H9 (cell line): ENCODE measurements at regions not wholly inside any gene's neighbourhood (a gene's known extent, or its start where the extent isn't known, plus 50 kb on each side); places are given as distances from the start of the nearest gene placed in this dataset.

Source experiments
- DNase-seq: peaks from one replicate; pipeline ENCODE4 v3.0.0-alpha.2; 2017
- H2AFZ ChIP-seq: one replicate; pipeline ENCODE4 v1.6.1; 2013; ENCODE audit warnings: mild to moderate bottlenecking, low read length, control low read depth, moderate library complexity
- H2AK5ac ChIP-seq: 2 replicates; pipeline ENCODE4 v1.6.1; 2013; ENCODE audit warnings: low read length, control low read depth, mixed read lengths; ENCODE audit not compliant: insufficient read length
- H2BK120ac ChIP-seq: one replicate; pipeline ENCODE4 v1.6.1; 2013; ENCODE audit warnings: low read depth, mild to moderate bottlenecking, low read length, control low read depth, inconsistent platforms; ENCODE audit not compliant: poor library complexity, severe bottlenecking
- H2BK12ac ChIP-seq: 2 replicates; pipeline ENCODE4 v1.6.1; 2013; ENCODE audit warnings: low read length, control low read depth, mixed read lengths, low read depth; ENCODE audit not compliant: insufficient read length
- H2BK15ac ChIP-seq: 2 replicates; pipeline ENCODE4 v1.6.1; 2013; ENCODE audit warnings: low read depth, low read length, control low read depth
- H2BK20ac ChIP-seq: one replicate; pipeline ENCODE4 v1.6.1; 2013; ENCODE audit warnings: low read depth, mild to moderate bottlenecking, low read length, control low read depth, inconsistent platforms; ENCODE audit not compliant: poor library complexity, severe bottlenecking
- H2BK5ac ChIP-seq: 2 replicates; pipeline ENCODE4 v1.6.1; 2013; ENCODE audit warnings: low read length, control low read depth, mixed read lengths; ENCODE audit not compliant: insufficient read length
- H3K14ac ChIP-seq: 2 replicates; pipeline ENCODE4 v1.6.1; 2013; ENCODE audit warnings: low read length, control low read depth; ENCODE audit not compliant: insufficient read depth
- H3K18ac ChIP-seq: 2 replicates; pipeline ENCODE4 v1.6.1; 2013; ENCODE audit warnings: low read depth, mild to moderate bottlenecking, mixed read lengths, low read length, control low read depth; ENCODE audit not compliant: insufficient read length
- H3K23ac ChIP-seq: 2 replicates; pipeline ENCODE4 v1.6.1; 2013; ENCODE audit warnings: low read length, control low read depth, mixed read lengths, low read depth; ENCODE audit not compliant: insufficient read length
- H3K23me2 ChIP-seq: 2 replicates; pipeline ENCODE4 v1.6.1; 2013; ENCODE audit warnings: low read depth, mild to moderate bottlenecking, mixed read lengths, low read length, control low read depth; ENCODE audit not compliant: insufficient read length, poor library complexity, severe bottlenecking
- H3K27ac ChIP-seq: 2 replicates; pipeline ENCODE4 v1.5.1; 2013; ENCODE audit warnings: low read length, control low read depth, mixed read lengths, low read depth; ENCODE audit not compliant: insufficient read length
- H3K27me3 ChIP-seq: 2 replicates; pipeline ENCODE4 v1.6.1; 2013; ENCODE audit warnings: low read length, control low read depth, inconsistent platforms; ENCODE audit not compliant: insufficient read depth
- H3K4ac ChIP-seq: 2 replicates; pipeline ENCODE4 v1.6.1; 2013; ENCODE audit warnings: low read depth, mild to moderate bottlenecking, control low read depth, inconsistent platforms, low read length, moderate library complexity
- H3K4me1 ChIP-seq: 2 replicates; pipeline ENCODE4 v1.6.1; 2013; ENCODE audit warnings: low read length, control low read depth, inconsistent platforms; ENCODE audit not compliant: insufficient read depth
- H3K4me2 ChIP-seq: 2 replicates; pipeline ENCODE4 v1.6.1; 2013; ENCODE audit warnings: low read length, control low read depth, mixed read lengths; ENCODE audit not compliant: insufficient read length, insufficient read depth
- H3K56ac ChIP-seq: 2 replicates; pipeline ENCODE4 v1.6.1; 2013; ENCODE audit warnings: low read depth, mild to moderate bottlenecking, mixed read lengths, low read length, control low read depth; ENCODE audit not compliant: insufficient read length
- H3K79me1 ChIP-seq: 2 replicates; pipeline ENCODE4 v1.6.1; 2013; ENCODE audit warnings: low read depth, mild to moderate bottlenecking, moderate library complexity, low read length, control low read depth, inconsistent platforms; ENCODE audit not compliant: insufficient read depth, poor library complexity, severe bottlenecking
- H3K79me2 ChIP-seq: 2 replicates; pipeline ENCODE4 v1.6.1; 2013; ENCODE audit warnings: low read length, control low read depth, inconsistent platforms; ENCODE audit not compliant: insufficient read depth
- H3K9ac ChIP-seq: 2 replicates; pipeline ENCODE4 v1.6.1; 2013; ENCODE audit warnings: low read length, control low read depth, mixed read lengths; ENCODE audit not compliant: insufficient read length; ENCODE audit errors: extremely low read depth
- H3K9me3 ChIP-seq: one replicate; pipeline ENCODE4 v1.6.1; 2013; ENCODE audit warnings: low read depth, low read length, inconsistent platforms; ENCODE audit not compliant: control insufficient read depth
- H3T11ph ChIP-seq: one replicate; pipeline ENCODE4 v1.6.1; 2013; ENCODE audit warnings: mild to moderate bottlenecking, low read length, control low read depth, inconsistent platforms
- H4K20me1 ChIP-seq: one replicate; pipeline ENCODE4 v1.6.1; 2013; ENCODE audit not compliant: control insufficient read depth, insufficient read length, insufficient read depth
- H4K5ac ChIP-seq: 2 replicates; pipeline ENCODE4 v1.6.1; 2013; ENCODE audit warnings: low read depth, mild to moderate bottlenecking, mixed read lengths, low read length, control low read depth; ENCODE audit not compliant: insufficient read length
- H4K8ac ChIP-seq: replicated peaks from 2 replicates; pipeline ENCODE4 v1.6.1; 2013; ENCODE audit warnings: low read length, control low read depth, mixed read lengths, low read depth; ENCODE audit not compliant: insufficient read length
- H4K91ac ChIP-seq: 2 replicates; pipeline ENCODE4 v1.6.1; 2013; ENCODE audit warnings: low read depth, mild to moderate bottlenecking, moderate library complexity, mixed read lengths, low read length, control low read depth; ENCODE audit not compliant: insufficient read length
- H3K27ac Mint-ChIP-seq, 3 experiments: 2 replicates in 2 of 3; 3 replicates in 1 of 3; pipeline ENCODE4 v1.8.0; 2020 to 2021; ENCODE audit warnings: mixed read lengths in 3 of 3, mild to moderate bottlenecking in 1 of 3, moderate library complexity in 1 of 3
- H3K27me3 Mint-ChIP-seq: 2 replicates; pipeline ENCODE4 v1.8.0; 2021; ENCODE audit warnings: low read depth, mild to moderate bottlenecking, moderate library complexity, mixed read lengths
- H3K36me3 Mint-ChIP-seq, 3 experiments: 2 replicates in 2 of 3; 3 replicates in 1 of 3; pipeline ENCODE4 v1.8.0; 2020 to 2021; ENCODE audit warnings: low read depth in 3 of 3, mixed read lengths in 3 of 3; ENCODE audit not compliant: insufficient read depth in 1 of 3
- H3K4me1 Mint-ChIP-seq, 2 experiments: 2 replicates each; pipeline ENCODE4 v1.8.0; 2020; ENCODE audit warnings: mixed read lengths in 2 of 2
- H3K4me3 Mint-ChIP-seq, 2 experiments: 2 replicates in 1 of 2; 3 replicates in 1 of 2; pipeline ENCODE4 v1.8.0; 2020 to 2021; ENCODE audit warnings: mild to moderate bottlenecking in 2 of 2, mixed read lengths in 2 of 2, moderate library complexity in 1 of 2
- H3K9me3 Mint-ChIP-seq, 2 experiments: 2 replicates in 1 of 2; 3 replicates in 1 of 2; pipeline ENCODE4 v1.8.0; 2020; ENCODE audit warnings: mild to moderate bottlenecking in 2 of 2, mixed read lengths in 2 of 2, moderate library complexity in 1 of 2
- CTCF ChIP-seq: fragments of 200-600 bp; sonication (generic); conservative IDR thresholded peaks from 3 replicates; pipeline ENCODE4 v1.8.0; 2021; ENCODE audit warnings: antibody characterized with exemption, mild to moderate bottlenecking
- WGBS: extraction: QIAGEN DNeasy Blood & Tissue Kit; methylation state at CpG from one replicate; pipeline ENCODE4 v1.1.7; 2013; ENCODE audit warnings: missing lambda C conversion rate, low lambda C conversion rate, mixed read lengths; ENCODE audit not compliant: insufficient read length; ENCODE audit errors: extremely low coverage; 5-methylcytosine and 5-hydroxymethylcytosine counted together

- TF ChIP-seq CTCF, result no peak
- Histone ChIP-seq H3T11ph (no peak overlapping the region), H3K9ac (no peak overlapping the region), H4K8ac (no peak overlapping the region), H2BK12ac (no peak overlapping the region), H2AFZ (no peak overlapping the region), H2BK20ac (no peak overlapping the region), H2BK5ac (no peak overlapping the region), H3K18ac (no peak overlapping the region), H2AK5ac (no peak overlapping the region), H4K20me1 (no peaks in the 10 kb centered on the region), H3K79me2 (no peaks in the 10 kb centered on the region), H3K27ac (no peak overlapping the region), H3K9me3 (no peaks in the 10 kb centered on the region), H2BK15ac (no peak overlapping the region), H3K14ac (no peak overlapping the region), H3K4me1 (no peaks in the 10 kb centered on the region), H4K5ac (no peak overlapping the region), H3K4ac (no peak overlapping the region), H3K79me1 (no peaks in the 10 kb centered on the region), H4K91ac (no peak overlapping the region), H3K56ac (no peak overlapping the region), H3K23me2 (no peaks in the 10 kb centered on the region), H3K4me2 (no peak overlapping the region), H2BK120ac (no peak overlapping the region), H3K27me3 (no peaks in the 10 kb centered on the region), H3K23ac (no peak overlapping the region)
- Mint-ChIP-seq H3K36me3 (no peaks in the 10 kb centered on the region), H3K27ac (no peak overlapping the region; a peak in 1 of 7 replicates), H3K4me3 (no peak overlapping the region), H3K9me3 (no peaks in the 10 kb centered on the region), H3K27me3 (no peaks in the 10 kb centered on the region; the same call in 1 of the 2 replicates), H3K4me1 (no peaks in the 10 kb centered on the region)
- DNase-seq, result no peak
- WGBS, result no CpG with 5 or more reads among the region's 1 CpG
Observed at GRCh38 chr2:14776216-14776615, 143.7 kb downstream of the LRATD1 start.
